GM21390 (cell line): ENCODE measurements at regions not wholly inside any gene's neighbourhood (a gene's known extent, or its start where the extent isn't known, plus 50 kb on each side); places are given as distances from the start of the nearest gene placed in this dataset.

ENCODE experiments used
- ATAC-seq: cut with Tn5 transposase; IDR thresholded peaks from one replicate; pipeline ENCODE4 v1.9.1; 2021; ENCODE audit not compliant: unreplicated experiment

- ATAC-seq: no peak
These were observed 111.0 kb upstream of the PTCH1 start for GRCh38 chr9:95627802-95628201.

DNA sequence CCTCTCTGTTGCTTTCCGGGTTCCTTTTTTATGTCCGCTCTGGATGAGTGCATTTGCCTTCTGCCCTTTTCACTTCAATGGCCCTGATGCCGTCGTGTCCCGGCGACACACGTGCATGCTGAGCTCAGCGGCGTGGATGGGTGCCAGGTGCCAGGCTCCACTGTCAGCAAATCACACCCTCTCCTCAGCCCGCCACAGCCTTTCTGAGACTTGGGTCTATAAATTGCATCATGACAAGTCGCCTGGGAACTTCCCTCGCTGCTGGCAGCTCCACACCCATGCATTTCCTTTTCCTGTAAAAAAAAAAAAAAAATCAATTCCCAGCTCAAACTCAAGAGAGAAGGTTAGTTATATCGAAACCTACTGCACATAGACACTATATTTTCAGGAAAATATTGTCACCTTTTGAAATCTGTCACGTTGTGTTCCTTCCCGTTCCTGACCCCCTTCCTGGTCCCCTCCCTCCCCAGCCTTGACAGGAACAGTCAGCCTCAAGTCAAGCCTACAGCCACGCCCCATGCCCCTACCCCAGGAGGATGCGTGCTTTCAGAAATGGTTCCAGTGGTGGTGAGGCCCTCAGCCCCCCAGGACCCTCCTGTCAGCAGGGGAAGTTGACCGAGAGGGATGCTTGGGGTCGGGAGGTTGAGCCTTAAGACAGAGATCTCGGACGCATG is 110.3 kb upstream of the PTCH1 start:
- no peak for ATAC-seq

GRCh38 chr9:95626341-95626740 is 109.6 kb upstream of the PTCH1 start:
- ATAC-seq: no peak

- ATAC-seq: no peak
These were observed 106.9 kb upstream of the PTCH1 start for GRCh38 chr9:95623640-95624039.

GRCh38 chr9:95620722-95621121 is 104.0 kb upstream of the PTCH1 start:
- ATAC-seq: no peak

DNA sequence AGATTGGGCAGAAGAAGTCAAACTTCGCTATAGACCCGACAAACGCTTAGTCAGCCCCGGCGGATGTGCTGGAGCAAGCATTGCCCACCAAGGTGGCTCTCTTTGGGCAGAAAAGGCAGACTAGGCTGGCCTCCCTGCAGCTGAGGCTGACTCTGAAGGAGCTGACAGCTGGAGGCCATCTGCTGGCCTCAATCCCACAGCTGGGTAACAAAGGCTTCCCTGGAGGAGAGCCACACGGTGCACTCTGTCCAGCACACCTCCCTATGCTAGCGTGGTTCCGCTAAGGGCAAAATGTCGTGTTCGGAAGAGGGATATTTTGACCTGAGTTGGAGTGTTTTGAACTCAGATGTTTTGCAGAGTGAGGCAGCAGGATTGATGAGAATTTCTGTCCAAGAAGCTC is 103.5 kb upstream of the PTCH1 start:
- ATAC-seq: no peak

- ATAC-seq: no peak
These were observed 98.5 kb upstream of the PTCH1 start for GRCh38 chr9:95615246-95615645.

DNA sequence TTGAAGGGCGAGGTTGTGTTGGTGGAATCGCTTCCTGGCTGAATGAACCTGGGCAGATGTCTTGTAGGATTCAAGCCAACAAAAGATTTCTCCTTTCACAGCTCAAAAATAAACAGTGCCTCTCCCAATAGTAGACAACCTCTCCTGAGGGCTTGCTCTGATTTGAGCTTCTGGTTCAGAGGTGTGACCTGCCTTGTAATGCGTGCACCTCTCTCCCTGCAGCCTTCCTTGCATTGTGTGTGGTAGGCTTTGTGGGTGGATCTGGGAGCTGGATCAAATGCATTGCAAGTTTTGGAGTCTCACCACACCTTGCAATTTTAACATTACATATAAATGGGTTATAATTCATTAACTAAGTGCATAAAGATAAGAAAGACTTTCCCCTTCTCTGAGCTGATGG is 96.9 kb upstream of the PTCH1 start:
- no peak for ATAC-seq

GRCh38 chr9:95611354-95611753 is 94.6 kb upstream of the PTCH1 start:
- no peak for ATAC-seq

DNA sequence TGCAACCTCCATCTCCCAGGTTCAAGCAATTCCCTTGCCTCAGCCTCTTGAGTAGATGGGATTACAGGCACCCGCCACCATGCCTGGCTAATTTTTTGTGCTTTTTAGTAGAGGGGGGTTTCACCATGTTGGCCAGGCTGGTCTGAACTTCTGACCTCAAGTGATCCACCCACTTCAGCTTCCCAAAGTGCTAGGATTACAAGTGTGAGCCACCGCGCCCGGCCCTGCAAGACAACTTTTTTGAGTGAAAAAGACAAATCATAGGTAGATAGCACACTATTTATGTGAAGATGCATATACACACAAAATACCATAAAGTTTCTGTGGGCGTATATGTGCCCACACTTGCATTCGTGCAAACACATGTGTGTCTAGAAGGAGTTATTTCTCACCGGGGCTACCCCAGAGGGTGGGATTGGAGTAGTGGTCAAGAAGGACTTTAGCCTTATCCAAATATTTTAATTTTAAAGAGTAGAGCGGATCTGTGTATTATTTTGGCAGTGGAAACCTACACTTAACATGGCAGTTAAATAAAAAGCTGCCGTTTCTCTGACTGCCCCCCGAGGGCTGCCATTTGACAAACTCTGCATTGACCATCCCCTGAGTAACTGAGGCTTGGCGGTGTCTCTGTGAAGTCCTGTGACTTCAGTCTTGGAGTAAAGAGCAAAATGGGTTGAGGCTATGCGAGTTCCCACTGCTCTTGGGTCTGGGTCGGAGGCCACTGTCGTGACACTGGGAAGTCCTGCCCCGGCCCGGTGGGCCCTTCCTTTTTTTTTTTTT is 93.4 kb upstream of the PTCH1 start:
- ATAC-seq: no peak

DNA sequence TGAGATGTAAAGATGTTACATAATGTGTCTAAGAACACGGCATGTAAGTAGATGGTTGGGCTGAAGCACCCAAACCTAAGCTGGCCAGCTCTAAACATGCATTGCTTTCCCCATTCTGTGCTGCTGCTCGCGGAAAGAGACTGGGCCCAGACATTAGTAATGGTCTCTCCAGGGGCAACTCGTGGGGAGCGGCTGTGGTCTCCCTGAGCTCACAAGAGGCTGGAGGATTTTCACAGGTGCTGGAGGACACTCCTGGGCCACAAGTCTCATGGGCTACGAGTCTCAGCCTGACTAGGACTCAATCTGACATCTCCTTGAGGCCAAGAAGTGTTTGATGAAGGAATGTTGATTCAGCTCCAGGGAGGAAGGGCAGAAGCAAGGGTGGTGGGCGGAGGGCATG is 92.7 kb upstream of the PTCH1 start:
- no peak for ATAC-seq

- no peak for ATAC-seq
These were observed 91.6 kb upstream of the PTCH1 start for GRCh38 chr9:95608341-95608740.

- no peak for ATAC-seq
These were observed 90.7 kb upstream of the PTCH1 start for GRCh38 chr9:95607507-95607906.

DNA sequence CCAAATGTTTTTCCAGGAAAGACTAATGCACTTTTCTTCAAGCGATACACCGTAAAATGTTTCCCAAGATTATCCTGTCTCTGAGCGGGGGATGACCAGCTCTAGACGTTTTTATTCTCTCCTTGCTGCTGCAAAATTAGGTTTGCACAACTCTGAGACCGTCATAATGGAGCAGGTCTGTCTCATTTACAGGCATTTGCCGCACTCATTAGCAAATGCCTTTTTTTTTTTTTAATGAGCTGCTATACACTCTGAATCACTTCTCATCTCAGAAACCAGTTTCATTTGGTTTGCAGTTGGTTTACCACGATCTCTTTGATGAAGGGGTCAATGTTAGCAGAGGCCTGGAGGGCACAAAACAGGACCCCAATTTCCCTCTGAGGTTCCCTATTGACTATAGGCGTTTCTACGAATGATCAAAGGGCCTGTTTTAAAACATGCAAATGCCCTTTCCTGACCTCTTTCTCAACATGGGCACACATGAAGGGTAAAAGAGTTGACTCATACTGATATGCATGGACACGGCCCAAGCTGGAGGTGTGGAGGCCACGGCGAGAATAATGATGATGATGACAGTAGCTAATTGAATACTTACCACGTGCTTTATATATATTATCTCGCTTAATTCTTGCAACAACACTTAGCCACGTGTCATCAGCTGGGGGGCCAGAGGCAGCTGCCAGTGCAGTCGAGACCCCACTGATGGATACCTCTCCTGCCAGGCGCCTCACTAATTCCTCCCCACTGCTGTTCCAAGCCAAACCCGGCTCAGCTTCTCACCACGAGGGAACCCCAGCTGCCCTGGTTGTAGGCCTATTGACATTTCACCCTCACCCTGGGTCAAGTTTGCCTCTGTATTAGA is 89.9 kb upstream of the PTCH1 start:
- ATAC-seq: no peak

GRCh38 chr9:95605816-95606488 is 89.2 kb upstream of the PTCH1 start:
- no peak for ATAC-seq

- no peak for ATAC-seq
These were observed 88.3 kb upstream of the PTCH1 start for GRCh38 chr9:95605101-95605500.

DNA sequence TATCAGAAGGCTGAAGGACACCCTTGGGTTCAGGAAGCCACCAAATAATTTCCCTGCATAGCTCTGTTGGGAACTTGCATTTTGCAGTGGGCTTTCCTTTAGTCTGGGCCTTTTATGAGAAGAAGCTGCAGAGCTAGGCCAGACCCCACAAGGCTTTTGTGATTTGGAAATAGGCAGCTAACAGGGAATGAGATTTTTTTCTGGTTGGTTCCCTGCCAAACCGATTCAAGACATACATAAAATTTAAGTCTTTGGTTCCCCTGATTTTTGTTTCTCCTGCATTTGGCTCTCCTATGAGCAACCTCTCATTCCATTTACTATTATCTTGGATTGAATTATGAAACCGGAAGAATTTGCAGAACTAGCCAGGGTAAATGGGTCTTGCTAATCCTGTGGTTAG is 81.5 kb upstream of the PTCH1 start:
- no peak for ATAC-seq

DNA sequence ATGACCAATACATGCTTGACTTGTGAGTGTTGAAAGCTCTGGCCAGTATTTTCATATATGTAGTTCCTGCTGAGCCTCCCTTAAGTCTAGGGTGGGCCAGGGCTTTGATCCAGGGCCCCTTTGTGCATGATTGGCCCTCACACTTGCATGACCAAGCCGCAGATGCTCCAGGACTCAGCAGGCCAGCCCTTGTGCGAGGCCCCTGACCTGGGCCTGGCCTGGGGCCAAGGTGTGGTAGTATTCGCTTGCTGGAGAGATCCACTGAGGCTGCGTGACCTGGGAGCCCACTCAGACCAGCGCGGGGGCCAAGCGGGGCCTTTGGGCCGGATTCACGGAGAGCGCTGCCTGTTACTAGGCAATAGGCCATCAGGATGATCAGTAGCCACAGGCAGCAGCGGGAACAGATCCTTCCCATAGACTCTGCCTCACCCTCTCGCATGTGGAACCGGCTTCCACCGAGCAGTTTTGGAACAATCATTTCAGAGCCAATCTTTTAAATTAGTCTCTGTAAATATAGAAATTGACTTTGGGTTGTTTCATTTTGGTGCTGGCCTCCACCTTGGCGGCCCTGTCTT is 79.0 kb upstream of the PTCH1 start:
- no peak for ATAC-seq

DNA sequence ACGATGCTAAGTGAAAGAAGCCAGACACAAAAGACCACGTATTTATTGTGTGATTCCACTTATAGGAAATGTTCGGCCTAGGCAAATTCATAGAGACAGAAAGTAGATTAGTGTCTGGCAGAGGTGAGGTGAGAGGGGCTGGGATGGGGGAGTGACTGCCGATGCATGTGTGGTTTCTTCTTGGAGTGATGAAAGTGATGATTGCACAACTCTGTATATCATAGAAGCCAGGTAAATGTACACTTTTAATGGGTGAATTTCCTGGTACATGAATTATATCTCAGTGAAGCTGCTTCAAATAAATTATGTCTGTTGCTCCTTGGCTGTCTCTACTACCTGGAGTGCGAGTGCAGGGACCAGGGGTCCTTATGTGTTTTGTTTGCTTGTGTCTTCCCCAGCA is 76.2 kb upstream of the PTCH1 start:
- no peak for ATAC-seq

DNA sequence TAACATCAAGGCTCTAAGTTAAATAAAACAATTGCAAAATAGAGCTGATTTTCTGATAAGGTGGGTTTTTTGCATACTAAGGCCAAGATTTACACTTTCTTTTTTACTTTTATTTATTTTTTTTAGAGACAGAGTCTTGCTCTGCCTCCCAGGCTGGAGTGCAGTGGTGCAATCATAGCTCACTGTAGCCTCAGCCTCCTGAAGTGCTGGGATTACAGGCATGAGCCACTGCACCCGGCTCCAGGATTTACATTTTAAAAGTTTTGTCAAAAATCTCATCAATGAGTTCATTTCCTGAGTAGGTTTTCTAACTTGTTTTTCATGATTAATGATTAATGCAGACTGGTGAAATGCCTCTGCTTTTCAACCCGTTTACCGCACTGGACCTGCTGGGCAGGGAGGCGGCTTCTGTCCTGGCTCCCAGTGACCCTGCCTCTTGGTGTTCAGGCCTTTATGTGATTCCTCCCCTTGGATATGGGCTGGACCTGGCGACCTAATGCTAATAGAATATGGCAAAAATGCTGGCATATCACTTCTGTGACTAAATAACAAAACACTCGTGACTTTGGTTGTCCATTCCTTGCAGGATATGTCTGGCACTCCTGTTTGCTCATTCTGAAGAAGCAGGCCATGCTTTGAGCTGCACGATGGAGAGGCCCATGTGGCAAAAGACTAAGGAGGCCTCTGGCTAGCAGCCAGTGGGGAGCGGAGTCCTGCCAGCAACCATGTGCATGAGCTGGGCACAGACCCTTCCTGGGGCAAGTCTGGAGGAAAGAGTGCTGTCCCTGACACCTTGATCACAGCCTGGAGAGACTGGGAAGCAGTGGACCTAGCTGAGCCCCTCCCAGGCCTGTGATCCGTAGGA is 72.2 kb upstream of the PTCH1 start:
- no peak for ATAC-seq
